ENCODE measurements at regions not wholly inside any gene's neighbourhood (a gene's known extent, or its start where the extent isn't known, plus 50 kb on each side); places are given as distances from the start of the nearest gene placed in this dataset.

- no peak for TF ChIP-seq CTCF (IDR thresholded peaks at IDR 0.05)
- no peak for TF ChIP-seq POLR2A (IDR thresholded peaks at IDR 0.05)
- no peak for TF ChIP-seq POLR2AphosphoS5 (IDR thresholded peaks at IDR 0.05)
- no peak for TF ChIP-seq EP300 (IDR thresholded peaks at IDR 0.05)
These were observed 438.7 kb downstream of the KIF2B start for GRCh38 chr17:54261465-54261864.
